Activated CD4-positive, alpha-beta T cell treated with anti-CD3 and anti-CD28 coated beads for 4 hours (primary cell): ENCODE measurements at regions not wholly inside any gene's neighbourhood (a gene's known extent, or its start where the extent isn't known, plus 50 kb on each side); places are given as distances from the start of the nearest gene placed in this dataset.
A peak's percentile ranks its signal among the peaks of the same experiment; 100 is the strongest.
"Not testable (repeated sequence)": the region's sequence is repeated elsewhere in the genome, so short reads cannot be mapped to it uniquely, and the experiment has no call there.

Experiments used
- DNase-seq, 2 donors: peaks; one replicate each; pipeline ENCODE4 v3.0.0-alpha.2; 2020

GRCh38 chr3:6743067-6743720 lies 117.7 kb upstream of the GRM7 start:
- DNase-seq = no peak

GRCh38 chr3:6746443-6746842 lies 114.5 kb upstream of the GRM7 start:
- no peak for DNase-seq

GRCh38 chr3:6747017-6747416 lies 113.9 kb upstream of the GRM7 start:
- DNase-seq = no peak

- no peak for DNase-seq
Observed at GRCh38 chr3:6750782-6751181, 110.1 kb upstream of the GRM7 start.

GRCh38 chr3:6753536-6753935 lies 107.4 kb upstream of the GRM7 start:
- no peak for DNase-seq

GRCh38 chr3:6769532-6770396 lies 91.2 kb upstream of the GRM7 start:
- DNase-seq = not testable (repeated sequence)

GRCh38 chr3:6770397-6770690 lies 90.6 kb upstream of the GRM7 start:
- no peak for DNase-seq

- DNase-seq = no peak
Observed at GRCh38 chr3:6771171-6771570, 89.7 kb upstream of the GRM7 start.

- no peak for DNase-seq
Observed at GRCh38 chr3:6779140-6779539, 81.8 kb upstream of the GRM7 start.

GRCh38 chr3:6781092-6781491 lies 79.8 kb upstream of the GRM7 start:
- DNase-seq = no peak

- no peak for DNase-seq
Observed at GRCh38 chr3:6785726-6786125, 75.2 kb upstream of the GRM7 start.

- no peak for DNase-seq
Observed at GRCh38 chr3:6791161-6791560, 69.8 kb upstream of the GRM7 start.

GRCh38 chr3:6799264-6799915 lies 61.5 kb upstream of the GRM7 start:
- peak in 1 of 2 donors; percentile 0 for DNase-seq

GRCh38 chr3:6803619-6804018 lies 57.3 kb upstream of the GRM7 start:
- no peak for DNase-seq

- DNase-seq = no peak
Observed at GRCh38 chr3:6805236-6805635, 55.7 kb upstream of the GRM7 start.

GRCh38 chr3:6806991-6807390 lies 53.9 kb upstream of the GRM7 start:
- DNase-seq = no peak

- no peak for DNase-seq
Observed at GRCh38 chr3:6807967-6808588, 52.8 kb upstream of the GRM7 start.

GRCh38 chr3:6809349-6809748 lies 51.6 kb upstream of the GRM7 start:
- DNase-seq = no peak
